ENCODE measurements at regions not wholly inside any gene's neighbourhood (a gene's known extent, or its start where the extent isn't known, plus 50 kb on each side); places are given as distances from the start of the nearest gene placed in this dataset.

DNA sequence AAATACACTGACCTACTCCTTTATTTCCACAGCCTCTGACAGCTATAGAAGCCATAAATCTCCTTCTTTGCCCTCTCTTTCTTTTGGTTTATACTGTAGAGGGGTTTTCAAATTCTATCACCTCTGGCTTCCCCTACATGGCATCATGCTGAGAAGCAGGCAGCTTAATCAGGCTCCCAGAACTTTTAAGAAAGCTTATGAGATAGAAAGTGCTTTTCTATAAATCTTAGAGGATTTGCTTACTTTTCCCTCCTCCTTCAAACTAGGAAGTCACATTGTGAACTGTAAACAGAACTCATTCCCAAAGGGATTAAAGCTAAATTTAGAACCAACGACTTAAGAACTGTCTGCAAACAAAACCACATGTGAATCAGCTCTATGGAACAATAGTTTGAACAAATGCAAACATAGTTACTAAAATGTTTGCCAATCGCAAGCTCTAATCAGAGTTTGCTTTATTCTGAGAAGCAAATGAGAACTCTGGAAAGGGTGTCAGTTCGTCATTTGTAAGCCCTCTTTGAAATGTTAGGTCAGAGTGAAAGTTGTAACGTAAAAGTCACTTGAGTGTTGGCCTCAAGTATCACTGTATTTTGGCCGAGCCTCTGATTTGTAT lies 344.1 kb downstream of the RFC3 start:
- no peak overlapping the region for H3K4me3 ChIP-seq (ENCODE audit: low read depth, low read length)
- no peaks in the 10 kb centered on the region for H3K27me3 ChIP-seq (ENCODE audit: control insufficient read depth, insufficient read depth, low read length)
- H3K36me3 ChIP-seq (ENCODE audit: control insufficient read depth, insufficient read depth, low read length): no peaks in the 10 kb centered on the region
- peaks cover 12% of the 10 kb centered on the region for H3K4me1 ChIP-seq (ENCODE audit: control insufficient read depth, insufficient read depth, low read length)
- H3K9me3 ChIP-seq (ENCODE audit: control insufficient read depth, insufficient read depth, low read length): no peaks in the 10 kb centered on the region
- H3K9ac ChIP-seq (ENCODE audit: low read depth, low read length): no peak overlapping the region

DNA sequence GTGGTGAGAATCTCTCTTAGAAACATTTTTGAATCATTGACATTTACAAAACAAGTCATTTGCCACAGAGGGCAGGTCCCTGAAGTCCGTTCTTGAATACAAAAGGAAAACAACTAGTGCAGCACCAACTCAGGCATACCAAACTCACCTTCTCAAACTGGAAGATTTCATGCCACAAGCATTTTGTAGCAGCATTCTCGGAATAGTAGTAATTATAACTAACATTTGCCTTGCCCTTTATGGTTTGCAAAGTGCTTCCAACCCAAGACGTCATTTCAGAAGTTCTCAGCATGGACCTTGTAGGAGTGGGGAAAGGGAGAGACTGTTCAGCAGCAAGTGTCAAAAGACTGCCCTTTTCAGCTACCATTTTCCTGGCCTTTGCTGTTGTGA lies 344.6 kb downstream of the RFC3 start:
- H3K36me3 ChIP-seq (ENCODE audit: control insufficient read depth, insufficient read depth, low read length): no peaks in the 10 kb centered on the region
- no peaks in the 10 kb centered on the region for H3K9me3 ChIP-seq (ENCODE audit: control insufficient read depth, insufficient read depth, low read length)
- no peak overlapping the region for H3K9ac ChIP-seq (ENCODE audit: low read depth, low read length)
- H3K4me1 ChIP-seq (ENCODE audit: control insufficient read depth, insufficient read depth, low read length): peaks cover 12% of the 10 kb centered on the region
- no peak overlapping the region for H3K4me3 ChIP-seq (ENCODE audit: low read depth, low read length)
- H3K27me3 ChIP-seq (ENCODE audit: control insufficient read depth, insufficient read depth, low read length): no peaks in the 10 kb centered on the region

DNA sequence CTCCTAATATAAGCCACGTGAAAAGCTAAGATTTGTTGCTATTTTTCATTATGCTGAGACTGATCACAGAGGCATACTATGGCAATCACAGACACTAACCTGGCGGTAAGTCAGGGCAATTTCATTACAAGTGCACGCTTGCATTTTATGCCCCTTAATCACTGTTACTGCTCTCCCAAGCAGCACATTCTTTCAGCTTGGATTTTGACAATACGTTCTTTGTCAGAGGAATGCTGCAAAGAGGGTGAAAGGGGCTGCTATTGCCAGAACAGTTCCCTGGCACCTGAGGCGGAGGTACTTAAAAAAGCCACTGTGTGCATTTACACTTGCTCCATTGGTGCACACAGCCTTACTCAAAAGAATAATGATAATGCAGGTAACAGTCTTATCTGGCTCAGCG lies 346.6 kb downstream of the RFC3 start:
- Histone ChIP-seq H3K27me3 (ENCODE audit: control insufficient read depth, insufficient read depth, low read length) (no peaks in the 10 kb centered on the region), H3K9ac (ENCODE audit: low read depth, low read length) (no peak overlapping the region), H3K4me3 (ENCODE audit: low read depth, low read length) (no peak overlapping the region), H3K9me3 (ENCODE audit: control insufficient read depth, insufficient read depth, low read length) (no peaks in the 10 kb centered on the region), H3K36me3 (ENCODE audit: control insufficient read depth, insufficient read depth, low read length) (no peaks in the 10 kb centered on the region), H3K4me1 (ENCODE audit: control insufficient read depth, insufficient read depth, low read length) (peaks cover 12% of the 10 kb centered on the region)

DNA sequence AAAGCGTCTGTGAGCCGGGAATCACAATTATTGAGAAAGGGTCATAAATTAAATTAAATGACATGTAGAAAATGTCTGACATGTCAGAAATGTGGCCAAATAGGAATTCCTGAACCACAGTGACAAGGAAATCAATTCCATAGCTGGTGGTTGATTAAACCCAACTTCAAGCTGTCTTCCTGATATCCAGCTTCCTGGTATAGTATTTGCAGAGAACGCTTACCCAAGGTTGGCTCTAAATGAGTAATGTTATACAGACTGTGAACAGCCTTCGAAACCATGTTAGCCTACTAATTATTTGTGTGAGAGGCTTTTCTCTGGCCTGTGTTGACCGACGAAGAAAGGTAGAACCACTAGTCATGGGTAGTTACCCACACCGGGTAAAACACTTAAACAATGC lies 347.2 kb downstream of the RFC3 start:
- no peaks in the 10 kb centered on the region for H3K36me3 ChIP-seq (ENCODE audit: control insufficient read depth, insufficient read depth, low read length)
- no peak overlapping the region for H3K4me3 ChIP-seq (ENCODE audit: low read depth, low read length)
- no peaks in the 10 kb centered on the region for H3K27me3 ChIP-seq (ENCODE audit: control insufficient read depth, insufficient read depth, low read length)
- H3K4me1 ChIP-seq (ENCODE audit: control insufficient read depth, insufficient read depth, low read length): peaks cover 12% of the 10 kb centered on the region
- no peaks in the 10 kb centered on the region for H3K9me3 ChIP-seq (ENCODE audit: control insufficient read depth, insufficient read depth, low read length)
- H3K9ac ChIP-seq (ENCODE audit: low read depth, low read length): no peak overlapping the region

DNA sequence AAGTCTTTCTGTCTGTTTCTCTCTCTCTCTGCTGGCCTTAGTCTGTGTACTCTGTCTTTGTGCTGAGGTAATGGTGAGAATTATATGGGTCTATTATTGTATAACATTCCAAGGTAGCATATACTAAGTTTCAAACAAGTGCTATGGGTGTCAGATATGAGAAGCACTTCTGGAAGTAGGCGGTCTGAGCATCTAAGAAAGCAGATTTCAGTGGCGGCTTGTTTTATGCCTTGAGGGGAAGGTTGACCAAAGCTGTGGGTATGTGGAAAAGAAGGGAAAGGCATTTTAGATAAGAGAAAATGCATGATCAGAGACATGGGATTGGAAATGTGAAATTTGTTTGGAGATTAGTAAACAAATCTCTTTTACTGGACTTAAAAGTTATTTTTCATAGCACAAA lies 348.5 kb downstream of the RFC3 start:
- Histone ChIP-seq H3K36me3 (ENCODE audit: control insufficient read depth, insufficient read depth, low read length) (no peaks in the 10 kb centered on the region), H3K27me3 (ENCODE audit: control insufficient read depth, insufficient read depth, low read length) (no peaks in the 10 kb centered on the region), H3K4me3 (ENCODE audit: low read depth, low read length) (no peak overlapping the region), H3K9ac (ENCODE audit: low read depth, low read length) (no peak overlapping the region), H3K4me1 (ENCODE audit: control insufficient read depth, insufficient read depth, low read length) (peaks cover 12% of the 10 kb centered on the region), H3K9me3 (ENCODE audit: control insufficient read depth, insufficient read depth, low read length) (no peaks in the 10 kb centered on the region)

DNA sequence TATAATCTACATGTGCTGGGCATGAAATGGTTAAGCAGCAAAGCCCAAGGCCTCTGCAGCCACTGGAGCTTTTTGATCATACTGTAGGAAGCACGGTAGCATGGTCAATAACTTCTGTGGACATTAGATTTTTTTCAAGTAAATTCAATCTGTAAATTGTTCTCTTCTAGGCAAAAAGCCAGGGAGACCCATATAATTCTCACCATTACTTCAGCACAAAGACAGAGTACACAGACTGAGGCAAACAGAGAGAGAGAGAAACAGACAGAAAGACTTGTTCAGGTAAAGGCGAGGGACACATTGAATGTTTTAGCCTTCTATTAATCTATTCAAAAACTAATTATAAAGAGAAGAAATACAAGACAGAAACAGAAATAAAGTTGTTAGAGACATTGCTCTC lies 349.4 kb downstream of the RFC3 start:
- Histone ChIP-seq H3K4me3 (ENCODE audit: low read depth, low read length) (no peak overlapping the region), H3K4me1 (ENCODE audit: control insufficient read depth, insufficient read depth, low read length) (peaks cover 5% of the 10 kb centered on the region), H3K27me3 (ENCODE audit: control insufficient read depth, insufficient read depth, low read length) (no peaks in the 10 kb centered on the region)

DNA sequence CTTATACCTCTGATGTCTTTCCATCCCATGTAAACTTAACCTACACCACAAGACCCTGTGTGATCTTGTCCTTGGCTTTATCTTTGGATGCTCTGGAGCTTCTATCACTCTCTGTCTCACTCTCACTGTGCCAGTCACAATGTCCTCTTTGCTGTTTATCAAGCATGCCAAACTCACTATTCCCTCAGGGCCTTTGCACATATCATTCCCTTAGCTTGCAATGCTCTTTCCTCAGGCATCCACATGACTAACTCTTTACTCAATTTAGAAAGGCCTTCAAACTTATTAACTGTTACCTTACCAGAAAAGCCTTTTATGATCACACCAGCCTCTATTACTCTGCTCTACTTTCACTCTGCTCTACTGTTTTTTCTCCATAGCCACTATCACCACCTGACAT lies 354.1 kb downstream of the RFC3 start:
- Histone ChIP-seq H3K9me3 (ENCODE audit: control insufficient read depth, insufficient read depth, low read length) (no peaks in the 10 kb centered on the region), H3K4me3 (ENCODE audit: low read depth, low read length) (no peak overlapping the region), H3K9ac (ENCODE audit: low read depth, low read length) (no peak overlapping the region), H3K36me3 (ENCODE audit: control insufficient read depth, insufficient read depth, low read length) (no peaks in the 10 kb centered on the region), H3K4me1 (ENCODE audit: control insufficient read depth, insufficient read depth, low read length) (no peaks in the 10 kb centered on the region), H3K27me3 (ENCODE audit: control insufficient read depth, insufficient read depth, low read length) (no peaks in the 10 kb centered on the region)

More for the DNA sequence above, 349.4 kb downstream of the RFC3 start:
- Histone ChIP-seq H3K9ac (ENCODE audit: low read depth, low read length) (no peak overlapping the region), H3K9me3 (ENCODE audit: control insufficient read depth, insufficient read depth, low read length) (no peaks in the 10 kb centered on the region), H3K36me3 (ENCODE audit: control insufficient read depth, insufficient read depth, low read length) (no peaks in the 10 kb centered on the region)

DNA sequence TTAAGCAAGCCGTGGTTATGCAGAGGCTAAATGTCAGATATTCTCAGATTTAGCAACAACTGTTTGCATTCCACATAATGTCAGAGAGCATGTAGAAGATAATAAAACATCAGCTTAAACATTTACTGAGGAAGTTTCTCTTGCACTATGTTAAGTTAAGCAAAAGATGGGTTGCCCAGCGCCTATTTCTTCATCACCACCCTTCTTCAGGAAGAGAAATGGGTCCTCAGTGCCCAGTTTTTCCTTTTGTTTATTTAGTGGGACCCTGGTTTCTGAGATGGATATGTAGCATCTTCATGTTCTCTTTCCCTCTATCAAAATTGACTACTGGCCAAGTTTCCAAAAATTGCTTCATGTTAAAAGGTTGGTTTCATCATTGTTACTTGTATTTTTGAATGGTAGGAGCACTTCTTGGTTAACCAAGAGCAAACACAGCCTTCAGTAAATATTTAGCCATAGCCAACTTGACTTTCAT lies 356.8 kb downstream of the RFC3 start:
- no peak overlapping the region for H3K4me3 ChIP-seq (ENCODE audit: low read depth, low read length)
- H3K27me3 ChIP-seq (ENCODE audit: control insufficient read depth, insufficient read depth, low read length): no peaks in the 10 kb centered on the region
- H3K36me3 ChIP-seq (ENCODE audit: control insufficient read depth, insufficient read depth, low read length): no peaks in the 10 kb centered on the region
- H3K9ac ChIP-seq (ENCODE audit: low read depth, low read length): no peak overlapping the region
- no peaks in the 10 kb centered on the region for H3K4me1 ChIP-seq (ENCODE audit: control insufficient read depth, insufficient read depth, low read length)
- no peaks in the 10 kb centered on the region for H3K9me3 ChIP-seq (ENCODE audit: control insufficient read depth, insufficient read depth, low read length)

DNA sequence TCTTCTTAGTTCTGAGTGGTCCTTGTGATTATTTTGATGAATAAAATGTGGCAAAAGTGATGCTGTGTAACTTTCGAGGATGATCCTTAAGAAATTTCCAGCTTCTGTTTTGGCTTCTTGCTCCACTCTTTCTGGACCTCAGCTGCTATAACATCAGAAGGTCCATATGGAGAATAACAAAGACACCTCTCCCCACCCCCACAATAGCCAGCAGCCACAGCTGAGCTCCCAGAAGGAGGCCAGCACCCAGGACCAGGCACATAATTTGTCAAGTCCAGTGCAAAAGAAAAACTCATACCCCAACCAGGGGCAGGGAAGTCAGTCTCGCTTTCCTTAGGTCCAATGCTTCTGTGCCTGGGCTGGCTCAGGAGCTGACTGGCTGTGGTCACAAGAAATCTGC lies 357.6 kb downstream of the RFC3 start:
- Histone ChIP-seq H3K27me3 (ENCODE audit: control insufficient read depth, insufficient read depth, low read length) (no peaks in the 10 kb centered on the region), H3K9ac (ENCODE audit: low read depth, low read length) (no peak overlapping the region), H3K4me3 (ENCODE audit: low read depth, low read length) (no peak overlapping the region), H3K9me3 (ENCODE audit: control insufficient read depth, insufficient read depth, low read length) (no peaks in the 10 kb centered on the region), H3K4me1 (ENCODE audit: control insufficient read depth, insufficient read depth, low read length) (no peaks in the 10 kb centered on the region), H3K36me3 (ENCODE audit: control insufficient read depth, insufficient read depth, low read length) (no peaks in the 10 kb centered on the region)

DNA sequence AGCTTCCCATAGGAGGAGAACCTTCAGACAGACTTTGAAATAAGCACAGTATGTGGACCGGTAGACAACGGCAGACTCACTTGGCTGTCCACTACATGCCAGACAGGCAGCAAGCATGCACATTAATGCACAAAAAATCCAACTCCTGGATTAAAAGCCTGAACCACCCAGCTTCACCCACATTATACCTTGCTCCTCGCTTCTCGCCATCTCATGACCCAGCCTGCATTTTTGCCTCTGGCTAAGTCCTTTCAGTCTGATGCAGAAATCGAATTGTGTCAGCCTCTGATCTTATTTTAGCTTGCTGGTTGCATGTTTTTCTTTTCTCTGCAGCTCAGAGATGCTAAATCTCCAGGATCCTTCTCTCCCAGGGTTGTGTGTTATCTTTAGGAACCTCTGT lies 358.7 kb downstream of the RFC3 start:
- Histone ChIP-seq H3K27me3 (ENCODE audit: control insufficient read depth, insufficient read depth, low read length) (no peaks in the 10 kb centered on the region), H3K4me3 (ENCODE audit: low read depth, low read length) (no peak overlapping the region), H3K9ac (ENCODE audit: low read depth, low read length) (no peak overlapping the region), H3K36me3 (ENCODE audit: control insufficient read depth, insufficient read depth, low read length) (no peaks in the 10 kb centered on the region), H3K4me1 (ENCODE audit: control insufficient read depth, insufficient read depth, low read length) (no peaks in the 10 kb centered on the region), H3K9me3 (ENCODE audit: control insufficient read depth, insufficient read depth, low read length) (no peaks in the 10 kb centered on the region)

DNA sequence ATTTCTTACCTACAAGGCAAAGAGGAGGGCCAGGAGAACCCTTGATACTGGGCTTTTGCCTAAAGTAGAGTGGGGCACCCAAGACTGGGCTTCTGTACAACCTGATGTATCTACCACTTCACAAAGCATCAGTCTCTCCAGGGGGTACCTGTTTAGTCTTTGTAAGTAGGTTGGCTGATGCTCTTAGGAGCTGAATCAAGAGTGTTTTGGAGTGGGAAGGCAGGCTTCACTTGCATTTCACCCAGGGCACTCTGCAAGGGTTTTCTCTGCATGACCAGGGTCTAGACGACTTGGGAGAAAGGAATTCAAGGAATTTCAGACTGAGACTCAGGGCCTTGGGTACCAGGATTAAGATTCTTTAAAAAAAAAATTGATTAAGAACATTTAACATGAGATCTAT lies 361.5 kb downstream of the RFC3 start:
- H3K4me3 ChIP-seq (ENCODE audit: low read depth, low read length): no peak overlapping the region
- H3K36me3 ChIP-seq (ENCODE audit: control insufficient read depth, insufficient read depth, low read length): no peaks in the 10 kb centered on the region
- H3K4me1 ChIP-seq (ENCODE audit: control insufficient read depth, insufficient read depth, low read length): no peaks in the 10 kb centered on the region
- no peaks in the 10 kb centered on the region for H3K9me3 ChIP-seq (ENCODE audit: control insufficient read depth, insufficient read depth, low read length)
- H3K9ac ChIP-seq (ENCODE audit: low read depth, low read length): no peak overlapping the region
- no peaks in the 10 kb centered on the region for H3K27me3 ChIP-seq (ENCODE audit: control insufficient read depth, insufficient read depth, low read length)

DNA sequence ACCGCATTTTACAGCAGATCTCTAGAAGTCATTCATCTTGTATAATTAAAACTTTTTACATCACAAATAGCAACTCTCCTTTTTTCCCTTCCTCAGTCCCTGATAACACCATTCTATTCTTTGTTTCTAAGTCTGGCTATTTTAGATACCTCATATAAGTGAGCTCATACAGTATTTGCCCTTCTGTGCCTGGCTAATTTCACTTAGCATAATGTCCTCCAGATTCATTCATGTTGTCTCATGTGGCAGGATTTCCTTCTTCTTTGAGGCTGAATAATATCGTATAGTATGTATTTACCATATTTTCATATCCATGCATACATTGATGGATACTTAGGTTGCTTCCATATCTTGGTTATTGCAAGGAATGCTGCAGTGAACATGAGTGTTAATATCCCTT lies 362.0 kb downstream of the RFC3 start:
- H3K36me3 ChIP-seq (ENCODE audit: control insufficient read depth, insufficient read depth, low read length): no peaks in the 10 kb centered on the region
- no peak overlapping the region for H3K4me3 ChIP-seq (ENCODE audit: low read depth, low read length)
- no peaks in the 10 kb centered on the region for H3K27me3 ChIP-seq (ENCODE audit: control insufficient read depth, insufficient read depth, low read length)
- H3K9me3 ChIP-seq (ENCODE audit: control insufficient read depth, insufficient read depth, low read length): no peaks in the 10 kb centered on the region
- no peak overlapping the region for H3K9ac ChIP-seq (ENCODE audit: low read depth, low read length)
- no peaks in the 10 kb centered on the region for H3K4me1 ChIP-seq (ENCODE audit: control insufficient read depth, insufficient read depth, low read length)
